ENCODE measurements at regions not wholly inside any gene's neighbourhood (a gene's known extent, or its start where the extent isn't known, plus 50 kb on each side); places are given as distances from the start of the nearest gene placed in this dataset.

GRCh38 chr15:87477026-87477425, 779.5 kb downstream of the NTRK3 start:
- no peak for TF ChIP-seq EZH2 (IDR thresholded peaks at IDR 0.05)
- TF ChIP-seq CTCF (IDR thresholded peaks at IDR 0.05): no peak
- no peak for TF ChIP-seq EZH2phosphoT487 (IDR thresholded peaks at IDR 0.05)

Measured in neural progenitor cell (in vitro differentiated cells).